Activated CD4-positive, alpha-beta T cell treated with anti-CD3 and anti-CD28 coated beads, Interleukin-2, amount 50 U/mL, for 48 hours (primary cell): ENCODE measurements at regions not wholly inside any gene's neighbourhood (a gene's known extent, or its start where the extent isn't known, plus 50 kb on each side); places are given as distances from the start of the nearest gene placed in this dataset.
"Not testable (repeated sequence)": the region's sequence is repeated elsewhere in the genome, so short reads cannot be mapped to it uniquely, and the experiment has no call there.

ENCODE experiments used
- DNase-seq, 2 experiments: peaks; one replicate each; pipeline ENCODE4 v3.0.0-alpha.2; 2020

- DNase-seq: no peak
Measured at GRCh38 chr9:102941868-102942267, 53.3 kb upstream of the CYLC2 start.

GRCh38 chr9:102922526-102922925, 72.6 kb upstream of the CYLC2 start:
- DNase-seq: no peak

- no peak for DNase-seq
Measured at GRCh38 chr9:102911185-102911584, 83.9 kb upstream of the CYLC2 start.

GRCh38 chr9:102905795-102906194, 89.3 kb upstream of the CYLC2 start:
- not testable (repeated sequence) for DNase-seq

- DNase-seq: no peak
Measured at GRCh38 chr9:102892025-102892424, 103.1 kb upstream of the CYLC2 start.

GRCh38 chr9:102888747-102889146, 106.4 kb upstream of the CYLC2 start:
- not testable (repeated sequence) for DNase-seq

- DNase-seq: no peak
Measured at GRCh38 chr9:102875687-102876086, 119.4 kb upstream of the CYLC2 start.

- DNase-seq: no peak
Measured at GRCh38 chr9:102867488-102867887, 127.6 kb upstream of the CYLC2 start.

- DNase-seq: no peak
Measured at GRCh38 chr9:102862478-102862877, 132.7 kb upstream of the CYLC2 start.

- no peak for DNase-seq
Measured at GRCh38 chr9:102855641-102856040, 139.5 kb upstream of the CYLC2 start.

- no peak for DNase-seq
Measured at GRCh38 chr9:102845827-102846371, 149.2 kb upstream of the CYLC2 start.

GRCh38 chr9:102844716-102845115, 150.4 kb upstream of the CYLC2 start:
- no peak for DNase-seq

GRCh38 chr9:102842423-102842822, 152.7 kb upstream of the CYLC2 start:
- no peak for DNase-seq

- DNase-seq: no peak
Measured at GRCh38 chr9:102841376-102841775, 153.8 kb upstream of the CYLC2 start.

GRCh38 chr9:102840335-102840734, 154.8 kb upstream of the CYLC2 start:
- no peak for DNase-seq

GRCh38 chr9:102832814-102833213, 162.3 kb upstream of the CYLC2 start:
- no peak for DNase-seq

GRCh38 chr9:102796244-102796643, 198.9 kb upstream of the CYLC2 start:
- no peak for DNase-seq

- no peak for DNase-seq
Measured at GRCh38 chr9:102795532-102795931, 199.6 kb upstream of the CYLC2 start.

GRCh38 chr9:102779356-102779755, 215.8 kb upstream of the CYLC2 start:
- no peak for DNase-seq

GRCh38 chr9:102778746-102779145, 216.4 kb upstream of the CYLC2 start:
- DNase-seq: no peak

- DNase-seq: no peak
Measured at GRCh38 chr9:102770704-102771103, 224.4 kb upstream of the CYLC2 start.

- DNase-seq: no peak
Measured at GRCh38 chr9:102769307-102769706, 225.8 kb upstream of the CYLC2 start.

- no peak for DNase-seq
Measured at GRCh38 chr9:102768002-102768401, 227.1 kb upstream of the CYLC2 start.

GRCh38 chr9:102767076-102767475, 228.1 kb upstream of the CYLC2 start:
- DNase-seq: no peak

- no peak for DNase-seq
Measured at GRCh38 chr9:102740578-102740977, 254.6 kb upstream of the CYLC2 start.

GRCh38 chr9:102728946-102729345, 266.2 kb upstream of the CYLC2 start:
- no peak for DNase-seq
